ENCODE measurements at regions not wholly inside any gene's neighbourhood (a gene's known extent, or its start where the extent isn't known, plus 50 kb on each side); places are given as distances from the start of the nearest gene placed in this dataset.

- DNase-seq, result no peak
- Histone ChIP-seq H4K20me1 (ENCODE audit: low read length) (no peaks in the 10 kb centered on the region), H3K4me3 (ENCODE audit: low read length) (no peak overlapping the region), H3K9ac (ENCODE audit: low read length) (no peak overlapping the region), H3K4me1 (ENCODE audit: insufficient read depth, low read length) (peaks cover 9% of the 10 kb centered on the region; the same call in 1 of the 2 replicates), H3K9me2 (replicated peaks; ENCODE audit: low read length) (no peaks in the 10 kb centered on the region), H3K4me2 (ENCODE audit: low read length) (no peak overlapping the region), H3K27ac (ENCODE audit: low read length) (no peak overlapping the region), H3K9me3 (ENCODE audit: low read length) (no peaks in the 10 kb centered on the region), H2AFZ (ENCODE audit: low read length) (no peak overlapping the region), H3K79me2 (ENCODE audit: low read length) (no peaks in the 10 kb centered on the region), H3K27me3 (ENCODE audit: low read length) (peaks cover 48% of the 10 kb centered on the region), H3F3A (ENCODE audit: low read length, unreplicated experiment) (no peaks in the 10 kb centered on the region), H3K36me3 (ENCODE audit: low read depth, low read length) (no peaks in the 10 kb centered on the region)
- ChIA-PET POLR2A (ENCODE audit: unreplicated experiment) (no interaction called here), CTCF (no interaction called here)
- intact Hi-C loops (cut with micrococcal nuclease), result no loop called here
- no TSS peak for BruUV-seq (replicated peaks)
- TF ChIP-seq, protein P1, sequence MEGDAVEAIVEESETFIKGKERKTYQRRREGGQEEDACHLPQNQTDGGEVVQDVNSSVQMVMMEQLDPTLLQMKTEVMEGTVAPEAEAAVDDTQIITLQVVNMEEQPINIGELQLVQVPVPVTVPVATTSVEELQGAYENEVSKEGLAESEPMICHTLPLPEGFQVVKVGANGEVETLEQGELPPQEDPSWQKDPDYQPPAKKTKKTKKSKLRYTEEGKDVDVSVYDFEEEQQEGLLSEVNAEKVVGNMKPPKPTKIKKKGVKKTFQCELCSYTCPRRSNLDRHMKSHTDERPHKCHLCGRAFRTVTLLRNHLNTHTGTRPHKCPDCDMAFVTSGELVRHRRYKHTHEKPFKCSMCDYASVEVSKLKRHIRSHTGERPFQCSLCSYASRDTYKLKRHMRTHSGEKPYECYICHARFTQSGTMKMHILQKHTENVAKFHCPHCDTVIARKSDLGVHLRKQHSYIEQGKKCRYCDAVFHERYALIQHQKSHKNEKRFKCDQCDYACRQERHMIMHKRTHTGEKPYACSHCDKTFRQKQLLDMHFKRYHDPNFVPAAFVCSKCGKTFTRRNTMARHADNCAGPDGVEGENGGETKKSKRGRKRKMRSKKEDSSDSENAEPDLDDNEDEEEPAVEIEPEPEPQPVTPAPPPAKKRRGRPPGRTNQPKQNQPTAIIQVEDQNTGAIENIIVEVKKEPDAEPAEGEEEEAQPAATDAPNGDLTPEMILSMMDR (conservative IDR thresholded peaks at IDR 0.05; ENCODE audit: low read depth, low read length), result no peak
- TF ChIP-seq EZH2 (IDR thresholded peaks at IDR 0.05; ENCODE audit: low read length, unreplicated experiment) (no peak), EZH2phosphoT487 (IDR thresholded peaks at IDR 0.05; ENCODE audit: borderline replicate concordance, low read length) (no peak)
- ATAC-seq, result no peak
Observed at GRCh38 chr17:73826872-73827228, 182.6 kb upstream of the SDK2 start.

- intact Hi-C loops (cut with micrococcal nuclease), result no loop called here
- POLR2A ChIA-PET (ENCODE audit: unreplicated experiment), result no interaction called here
- Histone ChIP-seq H3K9me2 (replicated peaks; ENCODE audit: low read length) (no peaks in the 10 kb centered on the region), H3K4me1 (ENCODE audit: insufficient read depth, low read length) (peaks cover 9% of the 10 kb centered on the region; the same call in 1 of the 2 replicates), H3K79me2 (ENCODE audit: low read length) (no peaks in the 10 kb centered on the region), H3F3A (ENCODE audit: low read length, unreplicated experiment) (no peaks in the 10 kb centered on the region), H2AFZ (ENCODE audit: low read length) (peak overlapping the region; percentile 35), H3K36me3 (ENCODE audit: low read depth, low read length) (no peaks in the 10 kb centered on the region), H3K4me2 (ENCODE audit: low read length) (peak overlapping the region; percentile 18; the same call in 1 of the 2 replicates), H3K27ac (ENCODE audit: low read length) (no peak overlapping the region), H4K20me1 (ENCODE audit: low read length) (no peaks in the 10 kb centered on the region), H3K9ac (ENCODE audit: low read length) (no peak overlapping the region), H3K9me3 (ENCODE audit: low read length) (no peaks in the 10 kb centered on the region), H3K4me3 (ENCODE audit: low read length) (no peak overlapping the region), H3K27me3 (ENCODE audit: low read length) (peaks cover 39% of the 10 kb centered on the region)
- CTCF ChIA-PET, result no interaction called here
- DNase-seq (peak; percentile 57), ATAC-seq (peak; percentile 55)
- no TSS peak for BruUV-seq (replicated peaks)
- TF ChIP-seq EZH2phosphoT487 (IDR thresholded peaks at IDR 0.05; ENCODE audit: borderline replicate concordance, low read length) (no peak), EZH2 (IDR thresholded peaks at IDR 0.05; ENCODE audit: low read length, unreplicated experiment) (no peak)
- TF ChIP-seq, protein P1 (conservative IDR thresholded peaks at IDR 0.05; ENCODE audit: low read depth, low read length), result no peak
Observed at GRCh38 chr17:73827627-73828291, 183.5 kb upstream of the SDK2 start.

DNA sequence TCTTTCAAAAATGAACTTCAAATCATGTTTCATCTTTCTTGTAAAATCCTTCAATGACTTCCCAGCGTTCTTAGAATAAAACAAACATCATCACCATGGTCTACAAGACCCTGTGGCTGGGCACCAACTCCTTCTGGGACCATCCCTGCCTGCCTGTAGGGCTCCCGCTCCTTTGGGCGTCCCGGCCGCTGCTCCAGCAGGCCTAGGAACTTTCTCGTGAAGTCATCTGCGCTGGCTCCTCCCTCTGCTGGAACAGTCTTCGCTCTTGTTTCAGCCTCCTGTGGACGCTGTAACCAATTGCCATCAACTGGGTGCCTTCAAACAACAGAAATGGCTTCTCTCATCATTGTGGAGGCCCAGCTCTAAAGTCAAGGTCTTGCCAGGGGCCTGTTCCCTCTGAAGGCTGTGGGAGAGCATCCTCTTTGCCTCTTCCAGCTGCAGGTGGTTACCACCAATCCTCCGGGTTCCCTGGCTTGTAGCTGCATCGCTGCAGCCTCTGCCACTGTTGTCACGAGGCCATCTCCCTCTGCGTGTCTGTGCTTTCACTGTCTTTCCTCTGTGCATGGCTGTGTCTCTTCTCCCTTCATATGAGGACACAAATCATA lies 185.5 kb upstream of the SDK2 start:
- H3K4me3 ChIP-seq (ENCODE audit: low read length), result no peak overlapping the region
- H3K79me2 ChIP-seq (ENCODE audit: low read length), result no peaks in the 10 kb centered on the region
- peaks cover 30% of the 10 kb centered on the region for H3K27me3 ChIP-seq (ENCODE audit: low read length)
- H2AFZ ChIP-seq (ENCODE audit: low read length), result no peak overlapping the region
- H4K20me1 ChIP-seq (ENCODE audit: low read length), result no peaks in the 10 kb centered on the region
- BruUV-seq (replicated peaks), result no TSS peak
- no peaks in the 10 kb centered on the region for H3K9me3 ChIP-seq (ENCODE audit: low read length)
- ChIA-PET CTCF (no interaction called here), POLR2A (ENCODE audit: unreplicated experiment) (no interaction called here)
- H3F3A ChIP-seq (ENCODE audit: low read length, unreplicated experiment), result no peaks in the 10 kb centered on the region
- TF ChIP-seq EZH2 (IDR thresholded peaks at IDR 0.05; ENCODE audit: low read length, unreplicated experiment) (no peak), EZH2phosphoT487 (IDR thresholded peaks at IDR 0.05; ENCODE audit: borderline replicate concordance, low read length) (no peak)
- TF ChIP-seq, protein P1 (conservative IDR thresholded peaks at IDR 0.05; ENCODE audit: low read depth, low read length), result no peak
- no peaks in the 10 kb centered on the region for H3K9me2 ChIP-seq (replicated peaks; ENCODE audit: low read length)
- H3K9ac ChIP-seq (ENCODE audit: low read length), result no peak overlapping the region
- DNase-seq (no peak), ATAC-seq (no peak)
- H3K4me1 ChIP-seq (ENCODE audit: insufficient read depth, low read length), result peaks cover 9% of the 10 kb centered on the region; the same call in 1 of the 2 replicates
- no peaks in the 10 kb centered on the region for H3K36me3 ChIP-seq (ENCODE audit: low read depth, low read length)
- H3K4me2 ChIP-seq (ENCODE audit: low read length), result no peak overlapping the region
- H3K27ac ChIP-seq (ENCODE audit: low read length), result no peak overlapping the region
- intact Hi-C loops (cut with micrococcal nuclease), result no loop called here

Measured in PC-3 (cell line).